AG08396 (cell line): ENCODE measurements at regions not wholly inside any gene's neighbourhood (a gene's known extent, or its start where the extent isn't known, plus 50 kb on each side); places are given as distances from the start of the nearest gene placed in this dataset.

Experiments used
- DNase-seq: peaks from one replicate; pipeline ENCODE4 v3.0.0; 2012; ENCODE audit warnings: low spot score, mixed read lengths

DNA sequence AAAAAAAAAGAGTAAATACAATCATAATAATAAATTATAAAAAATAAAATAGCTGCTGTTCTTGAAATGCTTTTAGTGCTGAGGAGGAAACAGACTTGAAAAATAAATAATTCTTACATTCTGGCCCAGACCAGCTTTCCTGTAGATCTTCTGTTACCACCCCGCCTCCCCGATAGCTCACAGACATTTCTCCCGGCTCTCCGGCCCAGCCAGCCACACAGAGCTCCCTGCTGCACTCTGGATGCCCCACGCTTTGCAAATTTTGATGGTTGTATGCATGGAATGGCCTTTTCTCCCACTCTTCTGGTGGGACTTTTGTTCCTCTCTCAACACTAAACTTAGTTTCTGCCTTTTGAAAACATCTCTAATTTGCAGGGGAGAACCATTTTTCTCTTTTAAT, 249.3 kb downstream of the ATP23 start:
- DNase-seq: no peak

DNA sequence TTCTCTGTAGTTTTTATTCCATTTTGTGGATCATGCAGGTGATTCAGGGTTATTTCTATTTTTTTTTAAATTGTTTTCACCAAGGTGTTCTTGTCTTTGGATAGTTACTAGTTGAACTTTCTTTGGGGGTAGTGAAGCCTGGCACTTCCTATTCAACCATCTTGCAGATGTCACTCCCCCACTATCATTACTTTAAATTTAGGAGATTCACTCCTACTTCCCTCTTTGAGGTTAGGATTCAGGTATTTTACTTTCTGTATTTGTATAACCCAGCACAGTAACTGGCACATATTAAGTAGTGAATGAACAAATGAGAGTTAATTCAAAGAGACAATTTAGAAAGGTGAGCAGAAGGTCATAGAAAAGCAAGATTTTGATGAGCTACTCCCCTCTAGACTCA, 255.6 kb downstream of the ATP23 start:
- DNase-seq: no peak

DNA sequence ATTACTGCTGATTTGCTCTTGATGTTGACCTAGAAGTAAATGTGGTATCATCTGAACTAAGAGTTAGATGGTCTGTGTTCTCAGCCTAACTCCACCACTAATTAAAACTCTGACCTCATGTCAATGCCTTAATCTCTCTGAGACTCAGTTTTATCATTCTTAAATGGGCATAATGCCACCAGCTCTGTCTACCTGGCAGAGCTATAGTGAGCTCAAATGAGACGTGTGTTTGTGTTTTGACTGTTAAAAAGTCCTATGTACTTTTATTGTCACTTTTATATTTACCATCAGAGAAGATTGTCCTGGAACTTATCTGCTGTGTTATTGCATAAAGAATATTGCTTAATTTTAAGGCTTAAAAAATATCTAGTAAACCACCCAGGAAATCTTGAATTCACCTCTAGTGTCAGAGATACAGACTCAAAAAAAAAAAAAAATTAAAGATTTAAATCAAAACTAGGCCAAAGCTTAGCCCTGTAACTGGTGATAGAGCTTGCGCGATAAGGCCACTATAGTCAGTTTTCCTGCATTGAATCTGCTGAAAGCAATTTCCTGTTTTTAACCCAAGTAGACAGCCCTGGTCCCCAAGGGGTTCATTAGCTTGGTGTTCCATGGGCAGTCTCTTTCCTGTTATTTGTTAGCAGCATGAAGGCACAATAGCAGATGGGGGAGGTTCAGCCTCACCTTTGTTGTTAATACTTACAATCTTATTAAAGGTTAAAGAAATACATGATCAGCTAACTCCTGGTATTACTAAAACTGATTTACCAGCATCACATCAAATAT, 261.8 kb downstream of the ATP23 start:
- DNase-seq: no peak

DNA sequence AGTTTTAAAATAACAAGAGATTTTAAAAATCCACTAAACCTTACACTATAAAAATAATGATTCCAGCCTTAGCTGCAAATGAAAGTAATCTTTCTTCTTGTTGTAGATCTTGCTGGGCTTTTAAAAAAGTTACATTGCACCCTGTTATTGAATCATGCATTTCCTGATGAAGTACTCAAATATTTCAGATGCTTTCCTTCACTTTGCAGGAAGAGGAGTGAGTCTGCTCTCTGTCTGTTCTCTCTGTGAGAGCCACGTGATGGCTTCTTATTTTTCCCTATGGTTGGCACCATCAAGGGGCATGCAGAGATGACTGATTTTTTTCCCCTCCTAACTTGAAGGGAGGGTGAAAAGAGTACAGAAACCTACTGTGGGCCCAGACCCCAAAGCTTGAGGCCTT, 262.7 kb downstream of the ATP23 start:
- no peak for DNase-seq

DNA sequence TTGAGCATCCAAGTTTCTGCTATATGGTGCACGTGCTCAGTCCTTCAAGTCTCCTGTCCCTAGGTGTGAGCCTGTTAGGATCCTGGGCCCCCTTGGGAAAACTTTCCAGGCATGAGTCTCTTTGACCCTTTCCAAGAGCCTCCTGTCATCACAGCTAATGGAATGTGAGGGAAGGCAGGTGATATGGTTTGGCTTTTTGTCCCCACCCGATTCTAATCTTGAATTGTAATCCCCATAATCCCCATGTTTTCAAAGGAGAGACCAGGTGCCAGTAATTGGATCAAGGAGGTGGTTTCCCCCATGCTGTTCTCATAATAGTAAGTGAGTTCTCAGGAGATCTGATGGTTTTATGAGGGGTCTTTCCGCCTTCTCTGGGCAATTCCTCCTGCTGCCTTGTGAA, 265.5 kb downstream of the ATP23 start:
- DNase-seq: no peak

DNA sequence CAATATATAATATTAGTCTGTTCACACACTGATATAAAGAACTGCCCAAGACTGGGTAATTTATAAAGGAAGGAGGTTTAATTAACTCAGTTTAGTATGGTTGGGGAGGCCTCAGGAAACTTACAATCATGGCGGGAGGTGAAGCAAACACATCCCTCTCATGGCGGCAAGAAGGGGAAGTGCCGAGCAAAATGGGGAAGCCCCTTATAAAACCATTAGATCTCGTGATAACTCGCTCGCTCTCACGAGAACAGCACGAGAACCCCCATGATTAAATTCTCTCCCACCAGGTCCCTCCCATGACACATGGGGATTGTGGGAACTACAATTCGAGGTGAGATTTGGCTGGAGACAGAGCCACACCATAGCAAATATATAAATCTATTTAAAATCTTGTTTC, 269.8 kb downstream of the ATP23 start:
- DNase-seq: no peak

DNA sequence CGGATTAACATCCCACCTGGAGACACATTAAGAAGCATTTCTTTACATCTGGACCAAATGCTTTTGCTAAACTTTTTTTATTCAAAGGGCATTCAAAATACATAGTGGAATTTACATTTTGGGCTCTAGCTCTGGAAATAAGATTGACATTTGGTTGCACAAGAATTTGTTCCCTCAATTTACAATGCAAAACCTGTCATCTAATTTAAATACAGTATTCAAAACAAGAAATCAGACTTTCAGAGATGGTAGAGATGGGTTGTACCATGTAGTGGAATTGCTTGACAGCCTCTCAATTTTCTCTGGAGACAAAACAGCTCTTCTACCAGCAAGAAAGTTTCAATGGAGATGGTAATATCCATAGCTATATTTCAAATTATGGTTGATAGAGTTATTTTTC, 275.8 kb downstream of the ATP23 start:
- DNase-seq: no peak

DNA sequence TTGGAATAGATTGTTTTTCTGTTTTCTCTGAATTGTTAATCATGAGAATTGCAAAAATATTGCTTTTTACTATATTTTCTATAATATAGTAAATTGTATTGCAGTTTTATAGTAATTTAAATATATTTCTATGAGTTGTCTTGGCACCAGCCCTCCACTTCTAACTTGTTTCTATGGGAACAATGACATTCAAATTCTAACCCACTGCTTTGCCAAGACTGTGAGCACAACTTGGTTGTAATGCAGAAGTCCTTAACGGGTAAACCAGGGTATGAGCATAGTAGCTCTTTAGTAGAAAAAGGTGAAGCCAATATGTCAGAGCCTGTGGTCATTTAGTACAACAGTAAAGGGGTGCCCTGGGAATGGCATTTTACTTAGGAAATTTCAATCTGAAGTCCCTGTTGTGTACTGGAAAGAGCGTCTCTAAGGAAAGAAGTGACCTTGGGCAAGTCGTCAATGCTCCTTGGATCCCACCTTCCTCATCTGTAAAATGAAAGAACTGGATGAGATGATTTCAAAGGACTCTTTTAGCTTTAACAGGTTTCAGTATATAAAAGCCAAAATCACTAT, 283.3 kb downstream of the ATP23 start:
- no peak for DNase-seq

DNA sequence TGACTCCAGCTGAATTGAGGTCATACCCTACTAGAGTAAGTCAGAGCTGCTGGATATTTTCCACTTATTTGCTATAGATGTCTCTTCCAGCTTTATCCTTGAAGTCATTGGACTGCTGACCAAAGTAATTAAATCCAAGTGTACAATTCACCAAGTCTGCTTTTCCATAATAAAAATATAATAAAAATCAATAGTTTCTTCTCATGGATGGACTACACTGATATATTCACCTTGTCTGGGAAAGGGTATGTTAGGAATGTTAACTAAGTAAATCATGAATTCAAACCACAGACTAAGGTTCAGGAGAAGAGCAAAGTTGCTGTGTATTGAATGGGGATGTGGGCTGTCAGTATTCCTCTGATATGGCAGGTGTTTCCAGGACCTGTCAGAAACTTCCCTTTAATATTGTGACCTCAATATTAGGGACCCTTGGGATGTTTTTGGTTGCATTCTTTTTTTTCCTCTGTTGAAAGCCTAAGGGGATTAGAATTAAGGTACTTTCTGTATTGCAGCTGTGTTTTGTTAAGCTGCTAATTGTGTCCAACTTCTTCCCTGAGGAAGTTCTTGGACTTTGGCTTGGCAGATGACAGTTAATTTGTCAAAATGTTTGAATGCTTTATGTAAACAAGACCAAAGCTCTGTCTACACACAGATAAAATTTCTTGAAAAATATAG, 284.0 kb downstream of the ATP23 start:
- DNase-seq: no peak

DNA sequence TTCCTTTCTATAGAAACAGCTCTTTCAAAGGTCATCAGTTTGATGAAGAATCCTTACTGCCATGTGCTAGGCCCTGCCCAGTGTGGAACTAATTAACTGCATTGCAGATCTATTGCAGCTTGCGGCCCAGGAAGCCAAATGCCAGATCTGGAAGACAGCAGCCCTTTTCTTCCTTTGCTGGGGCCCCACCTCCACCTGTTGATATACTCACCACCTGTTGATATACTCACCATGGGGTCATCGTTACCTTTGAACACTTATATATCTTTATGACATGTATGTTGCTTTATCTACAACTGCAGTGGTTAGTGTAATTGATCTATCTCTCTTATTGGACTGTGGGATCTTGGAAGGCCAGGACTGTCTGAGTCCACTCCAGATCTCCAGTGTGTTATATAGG, 292.5 kb downstream of the ATP23 start:
- DNase-seq: no peak

DNA sequence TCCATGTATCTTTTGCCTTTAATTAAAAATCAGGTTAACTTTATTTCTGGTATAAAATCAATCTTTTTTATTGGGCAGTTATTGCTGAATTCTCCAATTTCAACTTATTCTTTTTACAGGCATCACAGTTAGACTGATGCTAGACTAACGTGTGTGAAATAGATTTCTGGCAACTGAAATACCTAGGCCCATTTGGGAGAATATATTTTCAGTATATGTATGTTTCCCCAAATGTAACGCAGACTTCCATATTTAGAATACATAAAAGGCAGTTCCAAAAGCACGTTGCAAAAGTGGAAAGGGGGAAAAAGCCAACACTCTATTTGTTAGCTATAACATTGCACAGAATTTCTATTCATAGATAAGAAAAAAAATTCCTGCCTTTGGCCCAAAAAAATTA, 297.0 kb downstream of the ATP23 start:
- DNase-seq: no peak

DNA sequence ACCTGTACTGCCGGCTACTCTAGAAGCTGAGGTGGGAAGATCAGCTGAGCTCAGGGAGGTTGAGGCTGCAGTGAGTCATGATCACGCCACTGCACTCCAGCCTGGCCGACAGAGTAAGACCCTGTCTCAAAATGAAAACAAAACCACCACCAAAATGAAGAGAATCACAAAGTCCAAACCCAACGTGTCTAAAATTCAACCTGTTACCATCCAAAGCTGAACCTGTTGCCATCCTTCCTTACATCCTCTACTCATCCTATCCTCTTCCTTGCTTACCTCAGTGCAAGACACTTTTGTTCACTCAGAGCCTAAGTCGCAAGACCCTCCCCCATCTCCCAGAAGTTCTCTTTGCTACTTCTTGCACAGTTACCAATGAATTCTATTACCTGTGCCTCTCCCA, 299.7 kb downstream of the ATP23 start:
- no peak for DNase-seq

DNA sequence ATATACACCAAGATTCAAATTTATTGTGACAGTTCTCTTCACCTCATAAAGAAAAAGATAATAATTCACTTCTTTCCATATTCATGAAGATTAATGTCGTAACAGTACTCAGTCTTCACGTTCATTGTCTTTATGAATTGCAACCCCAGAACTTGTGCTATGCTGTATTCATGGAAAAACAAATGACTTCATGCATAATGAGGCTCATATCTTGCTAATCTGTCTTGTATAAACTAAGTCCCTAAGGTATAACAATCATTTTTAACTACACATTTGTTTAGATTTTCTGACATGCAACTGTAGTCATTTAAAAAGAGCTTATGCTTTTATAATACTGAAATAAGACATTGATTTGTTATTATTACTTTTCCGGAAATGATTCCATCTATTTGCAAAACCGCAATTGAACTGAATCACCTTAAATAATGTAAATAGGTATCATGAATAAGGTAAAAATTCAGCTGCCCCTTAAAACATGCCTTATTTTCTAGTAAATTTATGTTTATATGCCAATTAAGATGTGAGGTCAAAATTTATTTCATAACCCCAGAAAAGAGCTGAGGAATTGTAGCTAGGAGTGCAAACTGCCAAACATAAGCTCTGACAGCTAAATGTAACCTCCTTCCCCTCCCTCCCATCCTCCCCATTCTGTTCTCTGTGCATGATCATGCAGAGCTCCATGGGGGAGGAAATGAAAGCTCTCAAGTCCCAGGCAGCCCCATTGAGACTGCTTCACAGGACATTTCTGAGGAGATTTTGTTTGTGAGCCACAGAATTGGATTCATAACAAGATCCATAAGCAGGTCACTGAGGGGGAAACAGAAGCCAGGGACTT, 301.6 kb downstream of the ATP23 start:
- no peak for DNase-seq

DNA sequence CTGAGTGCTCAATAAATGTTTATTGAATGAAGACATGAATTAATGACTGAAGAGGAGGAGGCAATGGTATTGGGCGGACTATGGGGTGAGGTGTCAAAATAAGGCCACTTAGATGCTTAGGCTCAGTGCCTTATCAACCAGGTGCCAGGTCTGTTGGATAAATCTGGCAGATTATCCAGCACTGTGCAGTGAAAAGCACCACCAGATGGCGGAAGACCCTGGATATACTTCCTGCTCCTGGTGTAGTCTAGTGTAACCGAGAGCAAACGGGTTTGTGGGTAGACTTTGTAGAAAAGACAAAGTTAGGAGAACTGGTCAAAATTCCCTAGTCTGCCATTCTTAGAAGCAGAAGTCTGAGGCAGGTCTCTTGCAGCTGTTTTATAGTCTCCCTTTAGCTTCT, 306.3 kb downstream of the ATP23 start:
- no peak for DNase-seq

DNA sequence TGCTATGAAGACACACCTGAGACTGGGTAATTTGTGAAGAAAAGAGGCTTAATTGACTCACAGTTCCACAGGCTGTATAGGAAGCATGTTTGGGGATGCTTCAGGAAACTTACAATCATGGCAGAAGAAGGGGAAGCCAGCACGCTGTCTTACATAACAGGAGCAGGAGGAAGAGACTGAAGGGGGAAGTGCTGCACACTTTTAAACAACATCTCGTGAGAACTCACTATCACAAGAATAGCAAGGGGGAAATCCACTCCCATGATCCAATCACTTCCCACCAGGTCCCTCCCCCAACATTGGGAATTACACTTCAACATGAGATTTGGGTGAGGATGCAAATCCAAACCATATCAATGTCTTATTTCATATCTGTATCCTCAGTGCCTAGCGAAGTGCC, 307.2 kb downstream of the ATP23 start:
- no peak for DNase-seq

DNA sequence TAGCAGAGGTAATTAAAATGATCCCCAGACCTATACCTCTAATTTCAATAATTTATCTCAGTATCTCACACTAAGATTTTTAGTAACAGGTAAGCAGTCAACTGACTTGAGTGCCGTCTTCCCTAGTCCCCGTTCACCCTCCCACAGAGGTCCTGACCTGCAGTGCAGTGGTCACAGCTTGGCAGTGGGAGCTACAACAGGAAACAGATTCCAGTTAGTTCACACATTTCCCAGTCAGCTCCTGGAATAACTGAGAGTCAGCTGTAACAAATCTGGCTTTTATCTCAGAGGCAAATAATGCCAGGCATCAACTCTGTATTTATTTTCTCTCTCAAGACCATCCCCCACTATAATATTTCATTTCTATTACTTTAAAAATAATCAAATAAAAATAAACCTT, 308.2 kb downstream of the ATP23 start:
- DNase-seq: no peak

DNA sequence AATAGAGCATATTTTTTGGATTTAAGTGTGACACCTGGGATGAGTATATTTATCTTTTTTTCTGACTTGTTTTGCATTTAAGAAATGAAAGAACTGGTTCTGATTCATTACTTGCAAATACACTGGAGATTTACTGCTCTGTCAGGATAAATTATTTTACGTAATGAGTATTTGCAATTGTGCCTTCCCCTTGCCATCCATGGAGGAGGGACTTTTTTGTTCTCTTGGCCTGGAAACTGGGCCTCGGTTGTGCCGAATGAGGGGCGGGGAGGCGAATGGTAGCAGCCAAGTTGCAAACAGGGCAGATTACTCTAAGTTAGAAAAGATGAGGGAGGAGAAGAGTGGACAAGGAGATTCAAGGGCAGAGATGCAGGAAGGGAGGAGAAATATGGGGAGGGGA, 308.7 kb downstream of the ATP23 start:
- no peak for DNase-seq

DNA sequence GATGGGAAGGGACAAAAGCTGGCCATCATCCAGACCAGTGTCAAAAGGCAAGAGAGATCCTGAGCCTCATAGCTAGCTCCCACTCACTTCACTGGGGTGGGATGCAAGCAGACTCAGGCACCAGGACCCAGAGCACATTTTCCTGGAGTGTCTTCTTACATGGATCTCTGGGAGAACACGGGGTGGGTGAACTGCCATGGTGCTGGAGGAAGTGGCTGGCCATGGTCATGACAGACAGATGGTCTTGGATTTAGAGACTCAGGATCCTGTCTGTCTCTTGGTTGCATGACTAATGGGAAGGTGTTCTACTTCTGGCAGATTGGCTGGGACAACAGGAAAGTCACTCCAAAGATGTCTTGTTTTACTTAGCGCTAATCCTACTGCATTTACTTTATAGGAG, 311.5 kb downstream of the ATP23 start:
- DNase-seq: no peak

DNA sequence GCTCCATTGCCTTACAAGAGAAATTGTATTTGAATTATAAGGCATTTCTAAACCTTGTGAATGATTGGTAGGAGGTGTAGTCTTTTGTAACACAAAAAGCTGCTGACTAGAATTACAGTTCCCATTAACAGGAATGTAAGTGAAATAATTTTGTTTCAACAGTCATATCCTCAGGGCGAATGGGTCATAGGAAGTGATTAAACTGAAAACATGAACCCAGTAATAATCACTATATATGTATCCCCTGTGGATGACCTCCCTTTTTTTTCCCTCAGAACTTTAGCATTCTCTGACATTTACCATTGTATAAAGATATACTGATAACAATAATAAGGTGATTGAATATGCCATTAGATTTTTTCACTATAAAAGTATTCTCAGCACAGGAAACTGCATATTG, 312.3 kb downstream of the ATP23 start:
- no peak for DNase-seq

DNA sequence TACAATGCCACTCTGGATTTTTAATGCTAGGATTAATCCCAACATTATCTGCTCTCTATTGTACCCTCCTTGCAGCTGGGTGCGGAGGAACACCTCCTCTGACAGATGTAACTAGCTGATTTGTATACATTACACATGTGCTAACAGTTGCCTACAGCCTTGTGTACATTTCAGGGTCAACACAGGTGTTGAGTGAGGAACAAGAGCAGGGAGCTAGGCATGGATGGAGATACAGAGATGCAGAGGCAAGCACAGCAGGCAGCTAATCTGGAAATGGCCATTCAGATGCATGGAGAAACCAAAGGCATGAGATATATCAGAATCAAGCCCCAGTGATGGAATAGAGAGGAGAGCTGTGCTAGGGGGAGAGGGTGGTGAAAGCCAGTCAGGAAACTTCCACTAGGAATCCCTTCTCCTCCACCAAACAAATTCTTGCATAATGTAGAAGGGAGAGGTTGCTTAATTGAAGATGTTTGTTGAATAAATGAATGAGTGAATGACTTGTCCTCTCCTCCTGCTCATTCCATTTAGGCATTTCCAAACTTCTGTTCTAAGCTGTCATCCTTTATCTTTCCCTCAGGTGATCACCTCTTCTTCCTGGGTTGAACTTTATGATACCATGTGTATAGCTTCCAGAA, 313.2 kb downstream of the ATP23 start:
- no peak for DNase-seq

DNA sequence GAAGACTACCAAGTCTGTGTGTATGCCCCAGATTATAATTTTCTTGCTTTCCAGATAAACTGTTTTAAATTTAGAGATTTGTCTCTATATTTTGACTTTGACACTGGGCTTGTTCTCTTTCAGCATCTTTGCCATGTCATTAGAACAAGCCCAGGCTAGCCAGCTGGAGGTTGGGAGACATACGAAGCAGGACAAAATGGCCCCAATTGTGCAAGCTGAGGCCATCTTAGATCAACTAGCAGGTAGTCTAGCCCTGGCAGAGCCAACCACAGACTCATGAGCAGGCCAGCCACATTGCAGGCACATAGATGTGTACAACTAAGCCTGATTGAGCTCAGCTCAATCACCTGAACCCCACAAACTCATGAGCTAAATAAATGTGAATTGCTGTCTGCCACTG, 321.4 kb downstream of the ATP23 start:
- no peak for DNase-seq

DNA sequence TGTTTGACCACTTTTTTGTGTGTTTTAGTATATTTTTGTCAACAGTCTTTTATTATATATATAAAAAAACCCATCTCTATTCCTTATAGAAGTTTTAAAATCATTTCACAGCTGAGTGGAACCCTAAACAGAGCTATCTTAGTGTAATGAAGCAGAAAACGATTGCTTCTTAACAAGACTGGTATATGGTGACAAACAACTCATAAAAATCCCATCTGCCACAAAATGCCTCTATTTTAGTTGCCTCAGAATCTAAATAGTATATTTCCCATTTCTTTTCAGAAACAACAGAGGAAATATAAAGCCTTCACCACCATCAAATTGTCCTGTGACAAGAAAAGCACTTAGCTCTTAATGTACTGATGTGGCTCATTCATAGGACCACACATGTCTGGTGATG, 322.4 kb downstream of the ATP23 start:
- DNase-seq: no peak
